Activated B cell treated with CpG ODN at 0.5 μM for 24 hours (primary cell): ENCODE measurements at regions not wholly inside any gene's neighbourhood (a gene's known extent, or its start where the extent isn't known, plus 50 kb on each side); places are given as distances from the start of the nearest gene placed in this dataset.

Experiments used
- ATAC-seq: fragments of 200-7000 bp; cut with Tn5 transposase; one replicate; pipeline ENCODE4 v1.10.0; 2021; ENCODE audit warnings: low read depth, mild to moderate bottlenecking, moderate library complexity
- CTCF ChIA-PET: fragments of 350-600 bp; sonication (Branson Sonifier 250); formaldehyde crosslinking; loops from one replicate; lab custom pipeline; 2021; ENCODE audit warnings: antibody characterized with exemption; lab: Charles Lee
- POLR2A ChIA-PET: fragments of 350-600 bp; sonication (Branson Sonifier 250); formaldehyde crosslinking; loops from one replicate; lab custom pipeline; 2021; ENCODE audit warnings: antibody characterized with exemption; lab: Charles Lee
- DNase-seq: peaks from one replicate; pipeline ENCODE4 v3.0.0; 2022
- H3K27ac Mint-ChIP-seq: one replicate; pipeline ENCODE4 v1.8.0; 2020; ENCODE audit warnings: mixed read lengths
- H3K27me3 Mint-ChIP-seq: one replicate; pipeline ENCODE4 v1.8.0; 2021; ENCODE audit warnings: mixed read lengths
- H3K36me3 Mint-ChIP-seq: one replicate; pipeline ENCODE4 v1.8.0; 2021; ENCODE audit warnings: low read depth, mixed read lengths
- H3K4me1 Mint-ChIP-seq: one replicate; pipeline ENCODE4 v1.8.0; 2021; ENCODE audit warnings: mixed read lengths
- H3K4me3 Mint-ChIP-seq: one replicate; pipeline ENCODE4 v1.8.0; 2020; ENCODE audit warnings: mild to moderate bottlenecking, mixed read lengths
- H3K9me3 Mint-ChIP-seq: one replicate; pipeline ENCODE4 v1.8.0; 2020; ENCODE audit warnings: mixed read lengths
- intact Hi-C: fragments of 100-400 bp; cut with micrococcal nuclease; formaldehyde crosslinking; loops from one replicate; pipeline ENCODE4 v1.15.1; 2024
- TF ChIP-seq, protein P1 (sequence below): fragments of 200-600 bp; IDR thresholded peaks from one replicate; pipeline ENCODE4 v1.8.0; 2022; ENCODE audit warnings: antibody characterized with exemption, mild to moderate bottlenecking

DNA sequence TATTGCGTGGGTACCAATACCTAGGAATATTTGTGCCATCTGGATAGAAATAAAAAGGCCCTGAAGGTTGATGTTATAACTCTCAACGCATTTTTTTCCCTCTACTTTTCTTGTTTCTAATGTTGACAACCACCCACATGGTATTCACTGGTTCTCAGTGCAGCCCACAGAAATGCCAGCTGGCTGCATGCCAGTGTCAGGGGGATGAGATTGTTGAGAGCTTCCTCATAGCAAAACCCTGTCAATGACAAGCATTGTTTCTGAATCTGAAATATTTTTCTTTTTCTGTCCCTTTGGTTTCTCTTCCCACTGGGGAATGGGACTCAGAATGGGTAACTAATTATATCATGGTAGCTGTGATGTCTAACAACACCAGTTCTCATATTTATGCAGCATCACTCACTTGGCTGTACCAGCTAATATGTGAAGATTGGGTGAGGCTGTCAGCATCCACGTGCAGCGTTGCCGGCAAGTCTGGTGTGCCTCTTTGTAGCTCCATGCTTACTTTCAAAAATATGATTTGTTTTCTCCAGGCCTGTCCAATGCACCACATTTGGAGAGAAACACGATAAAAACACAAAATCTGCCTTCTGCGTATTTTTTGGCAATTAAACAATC, 284.6 kb downstream of the PTBP2 start:
- CTCF ChIA-PET: no interaction called here
- Mint-ChIP-seq H3K27me3 (no peaks in the 10 kb centered on the region), H3K27ac (no peak overlapping the region), H3K9me3 (no peaks in the 10 kb centered on the region), H3K36me3 (no peaks in the 10 kb centered on the region), H3K4me1 (no peaks in the 10 kb centered on the region), H3K4me3 (no peak overlapping the region)
- TF ChIP-seq, protein P1, sequence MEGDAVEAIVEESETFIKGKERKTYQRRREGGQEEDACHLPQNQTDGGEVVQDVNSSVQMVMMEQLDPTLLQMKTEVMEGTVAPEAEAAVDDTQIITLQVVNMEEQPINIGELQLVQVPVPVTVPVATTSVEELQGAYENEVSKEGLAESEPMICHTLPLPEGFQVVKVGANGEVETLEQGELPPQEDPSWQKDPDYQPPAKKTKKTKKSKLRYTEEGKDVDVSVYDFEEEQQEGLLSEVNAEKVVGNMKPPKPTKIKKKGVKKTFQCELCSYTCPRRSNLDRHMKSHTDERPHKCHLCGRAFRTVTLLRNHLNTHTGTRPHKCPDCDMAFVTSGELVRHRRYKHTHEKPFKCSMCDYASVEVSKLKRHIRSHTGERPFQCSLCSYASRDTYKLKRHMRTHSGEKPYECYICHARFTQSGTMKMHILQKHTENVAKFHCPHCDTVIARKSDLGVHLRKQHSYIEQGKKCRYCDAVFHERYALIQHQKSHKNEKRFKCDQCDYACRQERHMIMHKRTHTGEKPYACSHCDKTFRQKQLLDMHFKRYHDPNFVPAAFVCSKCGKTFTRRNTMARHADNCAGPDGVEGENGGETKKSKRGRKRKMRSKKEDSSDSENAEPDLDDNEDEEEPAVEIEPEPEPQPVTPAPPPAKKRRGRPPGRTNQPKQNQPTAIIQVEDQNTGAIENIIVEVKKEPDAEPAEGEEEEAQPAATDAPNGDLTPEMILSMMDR: no peak
- intact Hi-C loops: no loop called here
- POLR2A ChIA-PET: no interaction called here
- DNase-seq (no peak), ATAC-seq (no peak)

GRCh38 chr1:97007840-97008604, 286.4 kb downstream of the PTBP2 start:
- DNase-seq (no peak), ATAC-seq (no peak)
- no peak overlapping the region for H3K27ac Mint-ChIP-seq
- CTCF ChIA-PET: no interaction called here
- H3K4me1 Mint-ChIP-seq: no peaks in the 10 kb centered on the region
- H3K9me3 Mint-ChIP-seq: no peaks in the 10 kb centered on the region
- TF ChIP-seq, protein P1: no peak
- no peaks in the 10 kb centered on the region for H3K36me3 Mint-ChIP-seq
- intact Hi-C loops: no loop called here
- POLR2A ChIA-PET: no interaction called here
- H3K27me3 Mint-ChIP-seq: no peaks in the 10 kb centered on the region
- no peak overlapping the region for H3K4me3 Mint-ChIP-seq

DNA sequence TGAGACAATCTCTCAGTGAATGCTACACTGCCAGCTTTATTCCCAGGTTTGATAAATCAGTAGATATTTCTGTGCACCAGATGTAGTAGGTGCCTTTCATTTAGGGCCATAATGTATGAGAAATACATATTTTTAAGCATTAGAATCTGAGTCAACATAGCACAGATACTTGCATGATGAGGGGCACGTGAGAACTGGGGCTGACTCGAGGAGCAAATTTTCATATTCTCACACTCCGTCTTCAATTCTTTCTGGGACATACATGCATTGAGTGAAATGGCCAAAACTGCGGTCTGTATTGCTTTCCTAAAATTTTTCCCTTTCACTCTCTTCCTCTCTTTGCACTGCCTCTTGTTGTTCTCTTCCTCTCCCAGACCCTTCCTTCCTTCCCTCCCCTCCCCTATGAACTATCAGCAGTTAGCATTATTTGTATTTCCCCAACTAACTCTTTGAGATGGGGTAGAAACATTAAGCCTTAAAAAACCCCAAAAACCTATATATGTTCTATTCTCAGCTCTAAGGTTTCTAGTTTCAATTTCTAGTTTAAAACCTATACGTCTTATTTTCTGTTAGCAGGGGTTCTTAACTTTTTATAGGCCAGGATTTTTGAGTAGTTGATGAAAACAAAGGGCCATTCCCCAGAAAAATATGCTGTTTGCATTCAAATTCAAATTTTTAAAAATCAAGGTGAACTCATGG, 289.1 kb downstream of the PTBP2 start:
- DNase-seq: no peak
- no peaks in the 10 kb centered on the region for H3K4me1 Mint-ChIP-seq
- TF ChIP-seq, protein P1: no peak
- no peaks in the 10 kb centered on the region for H3K27me3 Mint-ChIP-seq
- H3K36me3 Mint-ChIP-seq: no peaks in the 10 kb centered on the region
- no peak overlapping the region for H3K4me3 Mint-ChIP-seq
- no peaks in the 10 kb centered on the region for H3K9me3 Mint-ChIP-seq
- intact Hi-C loops: no loop called here
- ChIA-PET CTCF (no interaction called here), POLR2A (no interaction called here)
- ATAC-seq: no peak
- H3K27ac Mint-ChIP-seq: no peak overlapping the region

- H3K27ac Mint-ChIP-seq: no peak overlapping the region
These were observed 291.6 kb downstream of the PTBP2 start for GRCh38 chr1:97013136-97013535.

More at GRCh38 chr1:97013136-97013535, 291.6 kb downstream of the PTBP2 start:
- Mint-ChIP-seq H3K9me3 (no peaks in the 10 kb centered on the region), H3K36me3 (no peaks in the 10 kb centered on the region), H3K4me1 (no peaks in the 10 kb centered on the region), H3K27me3 (no peaks in the 10 kb centered on the region), H3K4me3 (no peak overlapping the region)
- DNase-seq: no peak
- no peak for ATAC-seq
- ChIA-PET POLR2A (no interaction called here), CTCF (no interaction called here)
- TF ChIP-seq, protein P1: no peak
- intact Hi-C loops: no loop called here
